ENCODE measurements at regions not wholly inside any gene's neighbourhood (a gene's known extent, or its start where the extent isn't known, plus 50 kb on each side); places are given as distances from the start of the nearest gene placed in this dataset.
"Not testable (repeated sequence)": the region's sequence is repeated elsewhere in the genome, so short reads cannot be mapped to it uniquely, and the experiment has no call there.

DNA sequence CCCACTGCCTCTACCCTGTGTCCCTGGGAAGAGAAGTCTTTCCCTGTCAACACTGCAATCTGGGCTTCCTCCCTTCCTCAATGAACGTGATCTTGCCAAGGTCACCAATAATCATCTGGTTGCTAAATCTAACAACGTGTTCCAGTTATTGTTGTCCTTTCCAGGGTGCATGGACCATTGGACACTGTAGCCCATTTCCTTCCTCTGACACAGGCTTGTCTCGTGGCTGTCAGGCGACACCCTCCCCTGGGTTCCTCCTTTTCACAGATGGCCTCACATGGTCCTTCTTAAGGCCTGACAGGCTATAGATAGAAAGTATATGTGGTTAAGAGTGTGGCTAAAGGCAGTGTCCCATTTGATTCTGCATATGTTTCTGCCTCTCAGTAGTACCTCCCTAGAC lies 67.7 kb upstream of the STARD13 start:
- DNase-seq = peak; percentile 88
- peak overlapping the region; percentile 78 for H3K27ac ChIP-seq (ENCODE audit: low read length)
- no peaks in the 10 kb centered on the region for H3K36me3 ChIP-seq (ENCODE audit: control insufficient read depth, insufficient read depth, low read length)
- WGBS (ENCODE audit: insufficient coverage) = 38% methylated on average over 4 of the region's 4 CpGs
- peaks cover 39% of the 10 kb centered on the region for H3K4me1 ChIP-seq (ENCODE audit: control insufficient read depth, insufficient read depth, low read length)
- no peaks in the 10 kb centered on the region for H3K9me3 ChIP-seq (replicated peaks; ENCODE audit: control insufficient read depth, low read depth, low read length)
- no peak overlapping the region for H3K4me3 ChIP-seq (ENCODE audit: low read length)
- no peaks in the 10 kb centered on the region for H3K27me3 ChIP-seq (ENCODE audit: control insufficient read depth, insufficient read depth, low read length)

GRCh38 chr13:33353646-33354045 lies 68.1 kb upstream of the STARD13 start:
- no peaks in the 10 kb centered on the region for H3K27me3 ChIP-seq (ENCODE audit: control insufficient read depth, insufficient read depth, low read length)
- no peaks in the 10 kb centered on the region for H3K36me3 ChIP-seq (ENCODE audit: control insufficient read depth, insufficient read depth, low read length)
- H3K9me3 ChIP-seq (replicated peaks; ENCODE audit: control insufficient read depth, low read depth, low read length) = no peaks in the 10 kb centered on the region
- H3K4me1 ChIP-seq (ENCODE audit: control insufficient read depth, insufficient read depth, low read length) = peaks cover 39% of the 10 kb centered on the region
- H3K27ac ChIP-seq (ENCODE audit: low read length) = peak overlapping the region; percentile 62
- H3K4me3 ChIP-seq (ENCODE audit: low read length) = no peak overlapping the region
- no CpG with 5 or more reads among the region's 4 CpGs for WGBS (ENCODE audit: insufficient coverage)
- peak; percentile 35 for DNase-seq

GRCh38 chr13:33355201-33355895 lies 69.8 kb upstream of the STARD13 start:
- Histone ChIP-seq H3K9me3 (replicated peaks; ENCODE audit: control insufficient read depth, low read depth, low read length) (no peaks in the 10 kb centered on the region), H3K27me3 (ENCODE audit: control insufficient read depth, insufficient read depth, low read length) (no peaks in the 10 kb centered on the region), H3K27ac (ENCODE audit: low read length) (peak overlapping the region; percentile 64), H3K36me3 (ENCODE audit: control insufficient read depth, insufficient read depth, low read length) (no peaks in the 10 kb centered on the region), H3K4me1 (ENCODE audit: control insufficient read depth, insufficient read depth, low read length) (peaks cover 28% of the 10 kb centered on the region), H3K4me3 (ENCODE audit: low read length) (no peak overlapping the region)
- WGBS (ENCODE audit: insufficient coverage) = no CpG with 5 or more reads among the region's 6 CpGs
- DNase-seq = peak; percentile 66

DNA sequence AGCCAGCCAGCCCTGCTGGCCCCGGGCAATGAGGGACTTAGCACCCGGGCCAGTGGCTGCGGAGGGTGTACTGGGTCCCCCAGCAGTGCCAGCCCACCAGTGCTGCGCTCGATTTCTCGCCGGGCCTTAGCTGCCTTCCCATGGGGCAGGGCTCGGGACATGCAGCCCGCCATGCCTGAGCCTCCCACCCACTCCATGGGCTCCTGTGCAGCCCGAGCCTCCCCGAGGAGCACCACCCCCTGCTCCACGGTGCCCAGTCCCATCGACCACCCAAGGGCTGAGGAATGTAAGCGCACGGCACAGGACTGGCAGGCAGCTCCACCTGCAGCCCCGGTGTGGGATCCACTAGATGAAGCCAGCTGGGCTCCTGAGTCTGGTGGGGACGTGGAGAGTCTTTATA lies 72.5 kb upstream of the STARD13 start:
- not testable (repeated sequence) for H3K27me3 ChIP-seq (ENCODE audit: control insufficient read depth, insufficient read depth, low read length); H3K36me3 ChIP-seq (ENCODE audit: control insufficient read depth, insufficient read depth, low read length); H3K27ac ChIP-seq (ENCODE audit: low read length); DNase-seq; H3K9me3 ChIP-seq (replicated peaks; ENCODE audit: control insufficient read depth, low read depth, low read length); H3K4me3 ChIP-seq (ENCODE audit: low read length)
- peaks cover 18% of the 10 kb centered on the region for H3K4me1 ChIP-seq (ENCODE audit: control insufficient read depth, insufficient read depth, low read length)
- WGBS (ENCODE audit: insufficient coverage) = 94% methylated on average over 9 of the region's 17 CpGs

DNA sequence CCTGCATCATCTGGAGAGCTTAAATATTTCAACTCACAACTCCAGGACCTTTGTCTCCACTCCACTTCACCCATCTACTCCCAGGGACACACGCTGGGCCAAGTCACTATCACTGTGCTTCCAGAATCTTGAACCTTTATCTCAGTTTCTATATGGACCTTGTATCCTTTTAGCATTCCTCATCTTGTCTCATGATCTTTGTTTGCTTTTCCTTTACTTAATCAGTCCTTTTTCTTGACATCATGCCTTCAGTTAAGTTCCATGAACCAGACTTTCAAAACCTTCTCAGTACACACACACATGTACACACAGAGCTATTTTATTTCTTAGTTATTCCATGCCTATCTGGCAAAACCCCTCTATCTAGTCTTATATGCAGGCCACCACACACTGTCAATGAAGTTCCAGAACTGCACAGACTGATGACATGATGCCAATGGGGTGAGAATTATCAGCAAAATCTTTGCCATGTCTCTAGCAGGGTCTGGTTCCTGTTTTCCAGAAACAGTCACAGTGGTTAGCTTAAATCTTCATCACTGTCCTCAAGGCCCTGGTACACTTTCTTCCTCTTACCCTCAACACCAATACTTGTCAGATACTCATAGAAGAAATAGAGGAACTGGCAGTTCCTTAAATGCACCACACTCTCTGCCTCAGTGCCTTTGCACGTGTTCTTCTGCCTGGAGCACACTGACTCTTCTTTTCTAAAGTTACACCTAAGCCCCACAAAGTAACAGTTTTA lies 77.6 kb upstream of the STARD13 start:
- Histone ChIP-seq H3K27me3 (ENCODE audit: control insufficient read depth, insufficient read depth, low read length) (no peaks in the 10 kb centered on the region), H3K4me1 (ENCODE audit: control insufficient read depth, insufficient read depth, low read length) (peaks cover 2% of the 10 kb centered on the region), H3K36me3 (ENCODE audit: control insufficient read depth, insufficient read depth, low read length) (no peaks in the 10 kb centered on the region), H3K4me3 (ENCODE audit: low read length) (no peak overlapping the region), H3K27ac (ENCODE audit: low read length) (no peak overlapping the region), H3K9me3 (replicated peaks; ENCODE audit: control insufficient read depth, low read depth, low read length) (peaks cover 2% of the 10 kb centered on the region)
- DNase-seq = peak; percentile 52
- 100% methylated on average over 1 of the region's 2 CpGs for WGBS (ENCODE audit: insufficient coverage)

GRCh38 chr13:33364192-33364591 lies 78.6 kb upstream of the STARD13 start:
- WGBS (ENCODE audit: insufficient coverage) = 90% methylated on average over 3 of the region's 5 CpGs
- Histone ChIP-seq H3K9me3 (replicated peaks; ENCODE audit: control insufficient read depth, low read depth, low read length) (peaks cover 2% of the 10 kb centered on the region), H3K4me3 (ENCODE audit: low read length) (no peak overlapping the region), H3K36me3 (ENCODE audit: control insufficient read depth, insufficient read depth, low read length) (no peaks in the 10 kb centered on the region), H3K4me1 (ENCODE audit: control insufficient read depth, insufficient read depth, low read length) (peaks cover 2% of the 10 kb centered on the region), H3K27ac (ENCODE audit: low read length) (no peak overlapping the region), H3K27me3 (ENCODE audit: control insufficient read depth, insufficient read depth, low read length) (no peaks in the 10 kb centered on the region)
- DNase-seq = no peak

DNA sequence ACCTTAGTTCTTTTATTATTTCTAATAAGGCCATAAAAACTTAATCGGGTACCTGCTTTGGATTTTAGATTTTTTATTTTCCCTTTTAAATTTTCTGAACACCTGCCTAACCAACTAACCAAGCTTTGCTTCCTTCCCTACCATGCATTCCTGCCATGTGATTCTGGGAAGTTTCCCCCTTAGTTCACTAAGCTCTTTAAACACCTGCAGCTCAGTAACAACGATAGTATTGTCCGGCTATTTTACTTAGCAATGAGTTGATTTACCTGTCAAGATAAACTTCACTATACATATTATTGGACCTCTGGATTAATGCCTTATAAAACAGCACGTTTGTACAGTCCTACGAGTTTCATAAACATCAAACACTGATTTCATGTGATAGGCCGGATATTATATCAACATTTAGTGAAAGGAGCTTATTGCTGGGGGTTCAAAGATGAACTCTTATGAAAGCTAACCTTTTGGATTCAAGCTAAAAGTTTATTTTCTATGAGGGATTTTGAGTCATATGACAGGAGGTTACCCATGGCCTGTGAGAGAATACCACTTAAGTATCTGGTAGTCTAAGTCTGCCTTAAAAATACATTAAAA lies 81.0 kb upstream of the STARD13 start:
- Histone ChIP-seq H3K27ac (ENCODE audit: low read length) (no peak overlapping the region), H3K4me3 (ENCODE audit: low read length) (no peak overlapping the region), H3K4me1 (ENCODE audit: control insufficient read depth, insufficient read depth, low read length) (peaks cover 2% of the 10 kb centered on the region), H3K27me3 (ENCODE audit: control insufficient read depth, insufficient read depth, low read length) (no peaks in the 10 kb centered on the region), H3K9me3 (replicated peaks; ENCODE audit: control insufficient read depth, low read depth, low read length) (peaks cover 2% of the 10 kb centered on the region), H3K36me3 (ENCODE audit: control insufficient read depth, insufficient read depth, low read length) (no peaks in the 10 kb centered on the region)
- no peak for DNase-seq
- no CpG with 5 or more reads among the region's 6 CpGs for WGBS (ENCODE audit: insufficient coverage)

GRCh38 chr13:33367171-33367895 lies 81.8 kb upstream of the STARD13 start:
- DNase-seq = no peak
- WGBS (ENCODE audit: insufficient coverage) = no CpG with 5 or more reads among the region's 2 CpGs
- no peak overlapping the region for H3K27ac ChIP-seq (ENCODE audit: low read length)
- peaks cover 2% of the 10 kb centered on the region for H3K4me1 ChIP-seq (ENCODE audit: control insufficient read depth, insufficient read depth, low read length)
- H3K36me3 ChIP-seq (ENCODE audit: control insufficient read depth, insufficient read depth, low read length) = no peaks in the 10 kb centered on the region
- H3K4me3 ChIP-seq (ENCODE audit: low read length) = no peak overlapping the region
- no peaks in the 10 kb centered on the region for H3K27me3 ChIP-seq (ENCODE audit: control insufficient read depth, insufficient read depth, low read length)
- H3K9me3 ChIP-seq (replicated peaks; ENCODE audit: control insufficient read depth, low read depth, low read length) = peaks cover 2% of the 10 kb centered on the region

GRCh38 chr13:33367926-33368325 lies 82.4 kb upstream of the STARD13 start:
- peak; percentile 23 for DNase-seq
- WGBS (ENCODE audit: insufficient coverage) = no CpG with 5 or more reads among the region's 5 CpGs
- peaks cover 2% of the 10 kb centered on the region for H3K4me1 ChIP-seq (ENCODE audit: control insufficient read depth, insufficient read depth, low read length)

DNA sequence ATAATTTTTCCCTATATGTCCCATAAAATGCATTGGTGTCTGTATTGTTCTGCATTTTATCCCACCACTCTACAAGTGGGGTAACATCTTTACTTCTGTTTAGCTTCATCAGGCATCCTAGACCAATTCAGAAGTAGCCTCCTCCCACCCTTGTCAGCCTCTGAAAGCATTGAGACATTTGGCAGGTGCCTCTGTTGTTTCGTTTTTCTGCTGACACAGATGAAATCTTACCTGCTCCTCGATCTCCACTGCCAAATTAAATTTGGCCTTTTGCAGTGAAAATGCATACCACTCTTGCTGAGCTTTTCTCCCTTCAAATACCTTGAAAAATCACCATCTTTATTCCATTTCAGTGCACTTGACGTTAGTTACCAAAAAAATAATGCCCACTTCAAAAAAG lies 83.5 kb upstream of the STARD13 start:
- H3K9me3 ChIP-seq (replicated peaks; ENCODE audit: control insufficient read depth, low read depth, low read length) = no peaks in the 10 kb centered on the region
- no peaks in the 10 kb centered on the region for H3K27me3 ChIP-seq (ENCODE audit: control insufficient read depth, insufficient read depth, low read length)
- H3K4me3 ChIP-seq (ENCODE audit: low read length) = no peak overlapping the region
- WGBS (ENCODE audit: insufficient coverage) = 22% methylated on average over 2 of the region's 3 CpGs
- peaks cover 2% of the 10 kb centered on the region for H3K4me1 ChIP-seq (ENCODE audit: control insufficient read depth, insufficient read depth, low read length)
- H3K36me3 ChIP-seq (ENCODE audit: control insufficient read depth, insufficient read depth, low read length) = no peaks in the 10 kb centered on the region
- peak; percentile 35 for DNase-seq
- no peak overlapping the region for H3K27ac ChIP-seq (ENCODE audit: low read length)

More at GRCh38 chr13:33367926-33368325, 82.4 kb upstream of the STARD13 start:
- no peak overlapping the region for H3K27ac ChIP-seq (ENCODE audit: low read length)
- H3K27me3 ChIP-seq (ENCODE audit: control insufficient read depth, insufficient read depth, low read length) = no peaks in the 10 kb centered on the region
- H3K9me3 ChIP-seq (replicated peaks; ENCODE audit: control insufficient read depth, low read depth, low read length) = peaks cover 2% of the 10 kb centered on the region
- no peaks in the 10 kb centered on the region for H3K36me3 ChIP-seq (ENCODE audit: control insufficient read depth, insufficient read depth, low read length)
- no peak overlapping the region for H3K4me3 ChIP-seq (ENCODE audit: low read length)
